Testis (tissue), 2 donors: ENCODE measurements at regions not wholly inside any gene's neighbourhood (a gene's known extent, or its start where the extent isn't known, plus 50 kb on each side); places are given as distances from the start of the nearest gene placed in this dataset.

Experiments used
- POLR2A ChIP-seq: fragments of 450-650 bp; IDR thresholded peaks from one replicate; pipeline ENCODE4 v1.6.1; 2017; ENCODE audit warnings: antibody characterized with exemption, mild to moderate bottlenecking, moderate library complexity
- TF ChIP-seq, protein P1 (sequence below), 3 experiments: fragments of 450-650 bp in 2 of 3; fragments of 200-600 bp in 1 of 3; sonication (generic) in 1 of 3; IDR thresholded peaks; one replicate each; pipeline ENCODE4 v1.5.1; 2016 to 2019; ENCODE audit warnings: antibody characterized with exemption in 3 of 3, mild to moderate bottlenecking in 2 of 3, moderate library complexity in 1 of 3

DNA sequence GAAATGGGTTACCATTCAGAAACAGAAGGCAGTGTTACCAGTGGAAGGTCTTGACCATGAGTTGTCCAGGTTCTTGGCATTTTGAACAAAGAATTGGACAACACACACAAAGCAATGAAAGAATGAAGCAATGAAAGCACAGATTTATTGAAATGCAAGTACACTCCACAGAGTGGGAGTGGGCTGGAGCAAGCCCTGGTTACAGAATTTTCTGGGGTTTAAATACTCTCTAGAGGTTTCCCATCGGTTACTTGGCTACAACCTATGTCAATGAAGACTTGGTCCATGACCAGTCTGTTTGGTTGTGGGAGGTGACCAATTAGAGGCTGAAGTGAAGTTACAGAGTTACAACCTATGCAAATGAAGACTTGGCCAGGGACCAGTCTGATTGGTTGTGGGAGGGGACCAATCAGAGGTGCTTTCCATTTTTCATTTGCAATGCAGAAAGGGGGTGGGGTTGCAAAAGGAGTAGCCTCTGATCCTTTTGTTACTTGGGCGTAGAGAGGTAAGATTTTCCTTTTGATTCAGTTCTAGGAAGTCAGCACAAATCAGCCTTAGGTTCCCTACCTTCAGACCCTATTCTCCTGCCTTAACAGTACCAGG is 71.7 kb upstream of the SPRY4 start:
- no peak for TF ChIP-seq POLR2A
- TF ChIP-seq, protein P1, sequence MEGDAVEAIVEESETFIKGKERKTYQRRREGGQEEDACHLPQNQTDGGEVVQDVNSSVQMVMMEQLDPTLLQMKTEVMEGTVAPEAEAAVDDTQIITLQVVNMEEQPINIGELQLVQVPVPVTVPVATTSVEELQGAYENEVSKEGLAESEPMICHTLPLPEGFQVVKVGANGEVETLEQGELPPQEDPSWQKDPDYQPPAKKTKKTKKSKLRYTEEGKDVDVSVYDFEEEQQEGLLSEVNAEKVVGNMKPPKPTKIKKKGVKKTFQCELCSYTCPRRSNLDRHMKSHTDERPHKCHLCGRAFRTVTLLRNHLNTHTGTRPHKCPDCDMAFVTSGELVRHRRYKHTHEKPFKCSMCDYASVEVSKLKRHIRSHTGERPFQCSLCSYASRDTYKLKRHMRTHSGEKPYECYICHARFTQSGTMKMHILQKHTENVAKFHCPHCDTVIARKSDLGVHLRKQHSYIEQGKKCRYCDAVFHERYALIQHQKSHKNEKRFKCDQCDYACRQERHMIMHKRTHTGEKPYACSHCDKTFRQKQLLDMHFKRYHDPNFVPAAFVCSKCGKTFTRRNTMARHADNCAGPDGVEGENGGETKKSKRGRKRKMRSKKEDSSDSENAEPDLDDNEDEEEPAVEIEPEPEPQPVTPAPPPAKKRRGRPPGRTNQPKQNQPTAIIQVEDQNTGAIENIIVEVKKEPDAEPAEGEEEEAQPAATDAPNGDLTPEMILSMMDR (IDR thresholded peaks at IDR 0.05) = no peak
